Endothelial cell of umbilical vein (primary cell): ENCODE measurements at regions not wholly inside any gene's neighbourhood (a gene's known extent, or its start where the extent isn't known, plus 50 kb on each side); places are given as distances from the start of the nearest gene placed in this dataset.

Experiments
- EZH2 ChIP-seq: IDR thresholded peaks from 2 replicates; pipeline ENCODE4 v1.6.1; 2012; ENCODE audit warnings: borderline replicate concordance, low read depth, mild to moderate bottlenecking, moderate library complexity, low read length, inconsistent platforms; ENCODE audit not compliant: severe bottlenecking
- FOS ChIP-seq: IDR thresholded peaks from 2 replicates; pipeline ENCODE4 v1.6.1; 2011; ENCODE audit warnings: mild to moderate bottlenecking, low read length, moderate library complexity, borderline replicate concordance; ENCODE audit not compliant: insufficient read depth
- JUN ChIP-seq: IDR thresholded peaks from 2 replicates; pipeline ENCODE4 v1.6.1; 2011; ENCODE audit warnings: borderline replicate concordance, low read depth; ENCODE audit not compliant: insufficient read length, insufficient read depth
- MYC ChIP-seq: IDR thresholded peaks from one replicate; pipeline ENCODE4 v1.6.1; 2011; ENCODE audit warnings: mild to moderate bottlenecking, low read depth, low read length
- POLR2A ChIP-seq: IDR thresholded peaks from 2 replicates; pipeline ENCODE4 v1.6.1; 2012; ENCODE audit warnings: low read depth, mild to moderate bottlenecking, control low read depth, low read length
- POLR2AphosphoS5 ChIP-seq: IDR thresholded peaks from 2 replicates; pipeline ENCODE4 v1.6.1; 2012; ENCODE audit warnings: low read depth, mild to moderate bottlenecking, control low read depth, low read length, moderate library complexity; ENCODE audit not compliant: insufficient read depth
- TF ChIP-seq, protein P1 (sequence below), 2 donors: IDR thresholded peaks; 1 replicate in 1 of 2; 2 replicates in 1 of 2; pipeline ENCODE4 v1.5.1; 2011; ENCODE audit warnings: low read length in 2 of 2, mild to moderate bottlenecking in 2 of 2, moderate library complexity in 2 of 2, control low read depth in 1 of 2, inconsistent platforms in 1 of 2, low read depth in 1 of 2; ENCODE audit not compliant: insufficient read depth in 1 of 2; ENCODE audit errors: extremely low read depth in 1 of 2
- TF ChIP-seq, protein P2 (sequence below): IDR thresholded peaks from 2 replicates; pipeline ENCODE4 v1.6.1; 2011; ENCODE audit not compliant: insufficient read depth, insufficient read length

- TF ChIP-seq, protein P1, sequence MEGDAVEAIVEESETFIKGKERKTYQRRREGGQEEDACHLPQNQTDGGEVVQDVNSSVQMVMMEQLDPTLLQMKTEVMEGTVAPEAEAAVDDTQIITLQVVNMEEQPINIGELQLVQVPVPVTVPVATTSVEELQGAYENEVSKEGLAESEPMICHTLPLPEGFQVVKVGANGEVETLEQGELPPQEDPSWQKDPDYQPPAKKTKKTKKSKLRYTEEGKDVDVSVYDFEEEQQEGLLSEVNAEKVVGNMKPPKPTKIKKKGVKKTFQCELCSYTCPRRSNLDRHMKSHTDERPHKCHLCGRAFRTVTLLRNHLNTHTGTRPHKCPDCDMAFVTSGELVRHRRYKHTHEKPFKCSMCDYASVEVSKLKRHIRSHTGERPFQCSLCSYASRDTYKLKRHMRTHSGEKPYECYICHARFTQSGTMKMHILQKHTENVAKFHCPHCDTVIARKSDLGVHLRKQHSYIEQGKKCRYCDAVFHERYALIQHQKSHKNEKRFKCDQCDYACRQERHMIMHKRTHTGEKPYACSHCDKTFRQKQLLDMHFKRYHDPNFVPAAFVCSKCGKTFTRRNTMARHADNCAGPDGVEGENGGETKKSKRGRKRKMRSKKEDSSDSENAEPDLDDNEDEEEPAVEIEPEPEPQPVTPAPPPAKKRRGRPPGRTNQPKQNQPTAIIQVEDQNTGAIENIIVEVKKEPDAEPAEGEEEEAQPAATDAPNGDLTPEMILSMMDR (IDR thresholded peaks at IDR 0.05; ENCODE audit: extremely low read depth in 1 of 2, insufficient read depth in 1 of 2, low read depth in 1 of 2, low read length in 2 of 2), result no peak
- TF ChIP-seq EZH2 (no peak), POLR2A (no peak), MYC (no peak), POLR2AphosphoS5 (no peak), JUN (no peak), FOS (no peak)
- TF ChIP-seq, protein P2, sequence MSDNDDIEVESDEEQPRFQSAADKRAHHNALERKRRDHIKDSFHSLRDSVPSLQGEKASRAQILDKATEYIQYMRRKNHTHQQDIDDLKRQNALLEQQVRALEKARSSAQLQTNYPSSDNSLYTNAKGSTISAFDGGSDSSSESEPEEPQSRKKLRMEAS, result no peak
These were observed 514.6 kb upstream of the MCTP2 start for GRCh38 chr15:93716615-93717231.
